Ishikawa (cell line): ENCODE measurements at regions not wholly inside any gene's neighbourhood (a gene's known extent, or its start where the extent isn't known, plus 50 kb on each side); places are given as distances from the start of the nearest gene placed in this dataset.

Source experiments
- EP300 ChIP-seq: IDR thresholded peaks from 2 replicates; pipeline ENCODE4 v1.6.1; 2012; ENCODE audit warnings: borderline replicate concordance
- RAD21 ChIP-seq: IDR thresholded peaks from 2 replicates; pipeline ENCODE4 v1.6.1; 2012; ENCODE audit warnings: low read depth
- ZBTB7A ChIP-seq: IDR thresholded peaks from 2 replicates; pipeline ENCODE4 v1.6.1; 2012; ENCODE audit warnings: low read depth

GRCh38 chr5:89276566-89277305 lies 393.8 kb upstream of the MEF2C start:
- TF ChIP-seq ZBTB7A = no peak
- TF ChIP-seq EP300 = no peak
- TF ChIP-seq RAD21 = no peak
